ENCODE measurements at regions not wholly inside any gene's neighbourhood (a gene's known extent, or its start where the extent isn't known, plus 50 kb on each side); places are given as distances from the start of the nearest gene placed in this dataset.
"Not testable (repeated sequence)": the region's sequence is repeated elsewhere in the genome, so short reads cannot be mapped to it uniquely, and the experiment has no call there.

- no peak for DNase-seq (ENCODE audit: insufficient read length, low spot score)
- no peak for TF ChIP-seq CTCF (IDR thresholded peaks at IDR 0.05; ENCODE audit: insufficient read depth, missing control alignments)
- FAIRE-seq, result no peak
Observed at GRCh38 chr10:117792214-117792613, 249.7 kb downstream of the EMX2 start.

GRCh38 chr10:117796130-117796745, 250.5 kb downstream of the RAB11FIP2 start:
- no peak for DNase-seq (ENCODE audit: insufficient read length, low spot score)
- no peak for FAIRE-seq
- no peak for TF ChIP-seq CTCF (IDR thresholded peaks at IDR 0.05; ENCODE audit: insufficient read depth, missing control alignments)

GRCh38 chr10:117797296-117797695, 249.4 kb downstream of the RAB11FIP2 start:
- TF ChIP-seq CTCF (IDR thresholded peaks at IDR 0.05; ENCODE audit: insufficient read depth, missing control alignments), result no peak
- DNase-seq (ENCODE audit: insufficient read length, low spot score), result no peak
- FAIRE-seq, result no peak

GRCh38 chr10:117801691-117802090, 245.1 kb downstream of the RAB11FIP2 start:
- FAIRE-seq (no peak), DNase-seq (ENCODE audit: insufficient read length, low spot score) (no peak)
- no peak for TF ChIP-seq CTCF (IDR thresholded peaks at IDR 0.05; ENCODE audit: insufficient read depth, missing control alignments)

GRCh38 chr10:117804470-117805011, 242.2 kb downstream of the RAB11FIP2 start:
- FAIRE-seq (no peak), DNase-seq (ENCODE audit: insufficient read length, low spot score) (no peak)
- TF ChIP-seq CTCF (IDR thresholded peaks at IDR 0.05; ENCODE audit: insufficient read depth, missing control alignments), result no peak

- DNase-seq (ENCODE audit: insufficient read length, low spot score) (no peak), FAIRE-seq (no peak)
- TF ChIP-seq CTCF (IDR thresholded peaks at IDR 0.05; ENCODE audit: insufficient read depth, missing control alignments), result no peak
Observed at GRCh38 chr10:117805139-117805538, 241.6 kb downstream of the RAB11FIP2 start.

GRCh38 chr10:117807441-117807840, 239.3 kb downstream of the RAB11FIP2 start:
- no peak for TF ChIP-seq CTCF (IDR thresholded peaks at IDR 0.05; ENCODE audit: insufficient read depth, missing control alignments)
- FAIRE-seq, result no peak
- no peak for DNase-seq (ENCODE audit: insufficient read length, low spot score)

GRCh38 chr10:117815816-117816215, 230.9 kb downstream of the RAB11FIP2 start:
- FAIRE-seq; DNase-seq (ENCODE audit: insufficient read length, low spot score): not testable (repeated sequence)
